Glomerular endothelial cell (primary cell): ENCODE measurements at regions not wholly inside any gene's neighbourhood (a gene's known extent, or its start where the extent isn't known, plus 50 kb on each side); places are given as distances from the start of the nearest gene placed in this dataset.
"Not testable (repeated sequence)": the region's sequence is repeated elsewhere in the genome, so short reads cannot be mapped to it uniquely, and the experiment has no call there.

Experiments
- DNase-seq: peaks from one replicate; pipeline ENCODE4 v3.0.0-alpha.2; 2011; ENCODE audit warnings: low read depth, low spot score; ENCODE audit errors: extremely low read depth

DNA sequence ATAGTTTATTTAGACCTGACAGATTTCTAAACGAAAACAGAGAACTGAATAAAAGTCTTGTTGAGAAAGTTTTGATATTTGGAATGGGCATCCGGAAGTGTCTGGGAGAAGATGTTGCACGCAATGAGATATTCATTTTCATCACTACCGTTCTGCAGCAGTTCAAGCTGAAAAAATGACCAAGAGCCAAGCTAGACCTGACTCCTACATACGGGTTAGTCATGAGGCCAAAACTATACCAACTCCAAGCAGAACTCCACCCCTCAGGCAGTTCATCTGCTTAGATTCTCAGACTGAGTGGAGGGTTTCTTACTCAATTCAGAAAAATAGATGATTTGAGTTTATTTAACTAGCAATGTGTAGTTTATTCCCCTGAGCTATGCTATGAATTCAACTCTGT lies 95.4 kb upstream of the ANXA1 start:
- DNase-seq = no peak

DNA sequence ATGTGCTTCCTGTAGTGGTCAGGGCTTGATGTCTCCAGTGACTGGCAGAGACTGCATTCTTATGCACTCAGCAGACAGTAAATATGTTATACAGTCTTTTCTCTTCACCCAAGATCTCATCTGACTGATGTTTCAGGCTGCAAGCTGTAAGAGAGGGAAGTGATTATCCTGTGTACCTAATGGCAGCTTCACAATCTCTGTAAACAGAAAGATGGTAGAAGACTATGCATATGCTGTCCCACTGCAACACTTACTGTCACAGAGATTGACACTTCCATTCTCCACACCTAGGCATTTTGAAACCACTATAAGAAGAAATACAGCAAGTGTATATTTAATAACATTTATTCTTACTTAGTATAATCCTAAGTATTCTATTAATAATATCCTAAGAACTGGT lies 97.6 kb upstream of the ANXA1 start:
- no peak for DNase-seq

DNA sequence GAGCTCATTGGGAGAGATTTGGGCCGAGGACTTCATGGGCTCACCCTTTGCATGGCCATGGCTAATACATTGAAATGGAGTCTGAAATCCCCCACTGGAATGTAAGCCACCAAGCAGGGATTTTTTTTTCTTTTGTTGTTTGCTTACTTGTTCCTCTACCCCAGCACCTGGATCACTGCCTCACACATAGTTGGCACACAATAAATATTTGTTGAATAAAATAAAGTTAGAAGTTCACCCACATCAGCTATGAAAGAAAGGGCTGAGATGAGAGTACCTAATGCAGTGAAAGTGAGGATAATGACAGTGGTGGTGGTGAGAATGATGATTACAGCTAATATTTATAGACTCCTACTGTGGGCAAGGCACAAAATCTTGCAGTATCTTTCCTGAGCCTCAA lies 98.1 kb upstream of the ANXA1 start:
- no peak for DNase-seq

DNA sequence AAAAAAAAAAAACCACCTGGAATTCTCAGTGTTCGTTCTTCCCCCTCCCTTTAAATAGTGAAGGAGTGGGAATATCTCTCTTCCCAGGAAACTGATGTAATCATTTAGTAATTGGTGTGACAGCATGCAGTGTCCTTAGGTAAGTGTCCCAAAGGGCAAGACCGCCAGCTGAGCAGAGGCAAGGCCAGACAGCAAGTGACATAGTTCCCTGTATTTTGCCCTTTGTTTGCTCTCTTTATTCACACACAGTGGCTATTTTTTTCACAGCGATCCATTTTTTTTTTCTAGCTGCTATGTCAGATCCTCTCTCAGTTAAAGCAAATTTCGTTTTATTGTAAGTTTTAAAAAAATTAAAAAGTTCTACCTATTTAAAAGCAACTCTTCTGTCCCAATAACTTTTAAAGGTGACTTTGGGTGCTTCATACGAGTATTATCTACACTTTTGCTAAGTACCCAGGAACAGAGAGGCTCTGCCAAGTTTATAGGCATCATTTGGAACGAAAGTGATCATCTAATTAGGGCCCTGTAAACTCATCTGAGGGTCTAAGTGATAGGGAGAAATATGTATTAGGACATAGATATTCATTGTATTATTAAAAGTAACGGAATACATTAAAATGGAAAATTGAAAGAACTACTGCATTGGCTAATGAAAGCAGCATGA lies 98.2 kb upstream of the ALDH1A1 start:
- DNase-seq = no peak

DNA sequence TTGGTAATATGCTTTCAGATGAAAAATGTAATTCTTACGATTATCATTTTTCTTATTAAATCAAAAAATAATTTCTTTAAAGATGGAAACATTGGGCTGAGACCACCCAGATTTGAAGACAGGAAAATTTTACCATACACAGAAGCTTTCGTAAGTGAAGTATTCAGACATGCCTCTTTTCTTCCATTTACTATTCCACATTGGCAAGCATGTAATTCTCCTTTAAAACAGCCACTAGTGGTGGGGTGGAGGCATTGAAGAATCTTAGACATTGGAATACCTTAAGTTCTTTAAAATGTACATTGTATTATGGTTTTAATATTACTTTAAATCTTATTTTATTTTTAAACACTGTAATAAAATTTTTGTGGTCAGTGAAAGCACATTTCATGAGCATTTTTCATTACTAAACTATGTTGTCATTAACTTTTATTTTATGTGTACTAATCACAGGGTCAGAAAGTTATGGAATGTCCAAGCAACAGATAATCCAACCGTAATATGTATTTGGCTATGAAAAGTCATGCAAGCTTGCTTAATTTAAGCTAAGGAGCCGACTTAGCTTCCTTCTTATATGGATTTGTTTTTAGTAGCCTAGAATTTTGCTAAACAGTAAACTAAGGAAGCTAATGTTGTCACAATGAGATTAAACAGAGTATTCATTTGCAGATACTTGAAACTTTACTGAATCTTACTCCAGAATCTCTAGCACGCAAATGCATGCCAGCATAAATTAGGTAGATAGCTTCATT lies 97.4 kb upstream of the ALDH1A1 start:
- DNase-seq = no peak

DNA sequence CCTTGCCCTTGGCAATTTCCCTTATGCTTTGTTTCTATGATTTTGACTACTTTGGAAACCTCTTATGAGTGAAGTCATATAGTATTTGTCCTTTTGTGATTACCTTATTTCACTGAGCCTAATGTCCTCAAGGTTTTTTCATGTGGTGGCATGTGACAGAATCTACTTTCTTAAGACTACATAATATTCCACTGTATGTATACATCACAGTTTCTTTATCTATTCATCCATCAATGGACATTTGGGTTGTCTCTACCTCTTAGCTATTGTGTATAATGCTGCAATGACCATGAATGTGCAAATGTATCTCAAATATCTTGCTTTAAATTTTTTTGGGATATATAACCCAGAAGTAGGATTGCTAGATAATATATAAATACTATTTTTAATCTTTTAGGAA lies 96.4 kb upstream of the ALDH1A1 start:
- no peak for DNase-seq

DNA sequence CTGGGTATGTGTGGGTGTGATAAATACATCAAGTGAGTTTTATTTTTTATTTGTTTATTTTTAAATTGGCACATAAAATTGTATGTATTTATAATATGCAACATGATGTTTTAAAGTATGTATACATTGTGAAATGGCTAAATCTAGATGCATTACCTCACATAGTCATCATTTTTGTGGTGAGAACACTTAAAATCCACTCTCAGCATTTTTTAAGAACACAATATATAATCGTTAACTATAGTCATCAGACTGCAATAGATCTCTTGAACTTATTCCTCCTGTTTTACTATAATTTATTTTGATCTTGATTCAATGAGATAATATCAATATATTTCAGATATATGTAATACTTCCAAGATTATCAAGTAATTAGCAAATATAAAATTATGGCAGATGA lies 93.9 kb upstream of the ALDH1A1 start:
- DNase-seq = no peak

DNA sequence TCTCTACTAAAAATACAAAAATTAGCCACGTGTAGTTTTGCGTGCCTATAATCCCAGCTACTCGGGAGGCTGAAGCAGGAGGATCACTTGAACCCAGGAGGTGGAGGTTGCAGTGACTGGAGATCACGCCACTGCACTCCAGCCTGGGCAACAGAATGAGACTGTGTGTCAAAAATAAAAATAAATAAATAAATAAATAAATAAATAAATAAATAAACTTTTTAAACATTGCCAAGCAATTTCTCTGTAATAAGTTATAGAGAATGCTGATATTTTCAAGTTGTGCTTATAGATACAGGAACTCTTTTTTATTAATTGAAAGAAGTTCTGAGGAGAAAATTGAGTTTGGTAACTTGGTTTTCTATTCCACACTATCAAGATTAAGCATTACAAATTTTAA lies 91.9 kb upstream of the ALDH1A1 start:
- DNase-seq = not testable (repeated sequence)

DNA sequence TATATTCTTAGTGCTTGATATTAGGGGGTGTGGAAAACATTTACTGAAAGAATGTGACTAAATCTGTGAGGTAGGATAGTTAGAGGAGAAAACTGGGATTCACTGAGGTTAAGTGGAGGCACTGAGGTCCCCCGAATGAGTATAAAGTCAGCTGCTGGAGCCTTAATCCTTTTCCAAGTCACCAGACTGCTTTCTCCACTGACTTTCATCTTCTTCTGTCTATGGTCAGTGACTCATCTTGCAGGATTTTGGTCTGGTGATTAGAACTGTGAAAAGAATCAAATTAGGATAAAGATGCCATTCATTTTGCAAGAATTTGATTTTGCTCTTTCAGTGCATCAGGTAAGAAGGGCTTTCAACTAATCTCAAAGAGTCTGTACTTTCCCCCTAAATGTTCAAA lies 89.3 kb upstream of the ALDH1A1 start:
- DNase-seq = no peak

DNA sequence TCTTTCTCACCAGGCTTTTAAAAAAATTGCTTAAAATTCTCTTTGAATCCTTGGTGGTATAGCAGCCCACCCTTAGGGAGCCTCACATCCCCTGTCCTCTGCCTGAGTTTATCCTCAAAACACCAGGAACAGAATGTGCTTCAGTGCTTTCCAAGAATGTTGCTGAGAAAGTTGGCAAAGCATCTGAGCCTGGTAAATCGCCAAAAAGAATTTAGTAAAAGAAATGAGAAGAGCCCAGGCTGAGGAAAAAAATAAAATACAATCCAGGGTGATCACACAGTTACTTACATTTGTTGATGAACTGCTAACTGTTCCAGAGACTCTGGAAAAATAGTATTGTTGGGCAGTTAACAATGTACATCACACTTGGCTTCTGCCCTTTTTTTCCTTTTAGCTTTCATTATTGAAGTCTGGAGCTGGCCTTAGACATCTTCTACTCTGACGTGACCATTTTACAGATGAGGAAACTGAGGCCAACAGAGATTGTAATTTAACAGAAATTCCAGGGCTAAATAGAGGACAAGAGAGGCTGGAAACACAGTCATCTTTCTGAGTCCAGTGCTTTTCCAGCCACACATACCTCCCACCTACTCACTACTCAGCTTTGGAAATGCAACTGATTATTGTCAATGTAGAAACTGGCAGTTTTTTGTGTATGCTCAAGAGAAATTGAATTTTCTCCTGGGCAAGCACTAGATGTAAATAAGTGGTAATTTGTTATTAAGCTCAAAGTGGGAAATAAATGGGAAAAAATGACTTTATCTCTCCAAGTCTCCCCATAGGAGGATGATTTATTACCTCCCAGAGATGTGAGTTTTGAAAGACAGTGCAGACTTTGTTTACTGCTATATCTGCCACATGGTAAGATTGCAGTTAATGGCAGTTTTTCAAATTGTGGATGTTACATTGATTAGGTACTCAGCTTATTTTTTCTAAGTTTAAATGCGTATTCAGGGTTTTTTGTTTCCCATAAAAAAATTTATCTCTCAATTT lies 86.7 kb upstream of the ALDH1A1 start:
- no peak for DNase-seq

DNA sequence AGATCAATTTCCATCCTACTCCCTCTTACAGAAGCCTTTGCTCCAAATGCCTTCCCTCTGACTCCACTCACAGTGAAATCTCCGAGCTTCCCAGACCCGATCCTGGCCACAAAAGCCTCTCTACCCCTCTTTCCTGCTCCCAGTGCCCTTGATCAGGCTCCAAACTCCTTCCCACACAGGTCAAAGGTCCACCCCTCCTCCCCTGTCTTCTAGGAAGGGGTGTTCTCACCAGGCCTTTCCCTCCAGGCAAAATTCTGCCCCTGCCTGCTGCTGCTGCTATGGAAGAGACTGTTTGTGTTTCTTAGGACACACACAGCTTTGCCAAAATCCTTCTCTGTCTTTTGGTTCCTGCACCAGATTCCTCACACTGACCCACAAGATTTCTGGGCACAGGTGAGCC lies 85.8 kb upstream of the ALDH1A1 start:
- no peak for DNase-seq

DNA sequence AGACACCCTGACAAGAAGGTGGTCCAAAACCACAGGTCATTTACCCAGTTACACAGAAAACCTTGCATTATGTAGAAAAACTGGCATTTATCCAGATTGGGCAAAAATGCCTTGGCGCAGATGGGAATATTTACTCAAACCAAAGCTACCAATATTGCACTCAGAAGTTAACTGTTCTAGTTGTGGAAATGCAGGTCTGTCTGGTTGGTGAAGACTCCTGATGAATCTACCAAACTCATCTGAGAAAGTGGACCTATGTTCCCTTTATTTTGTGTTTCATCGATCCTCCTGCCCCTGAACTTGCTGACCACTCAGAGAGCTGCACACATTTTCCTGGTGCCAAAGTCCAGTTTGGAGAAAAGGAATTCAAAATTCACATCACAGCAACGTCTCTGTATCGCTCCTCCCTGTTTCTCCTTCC lies 85.2 kb upstream of the ALDH1A1 start:
- no peak for DNase-seq

DNA sequence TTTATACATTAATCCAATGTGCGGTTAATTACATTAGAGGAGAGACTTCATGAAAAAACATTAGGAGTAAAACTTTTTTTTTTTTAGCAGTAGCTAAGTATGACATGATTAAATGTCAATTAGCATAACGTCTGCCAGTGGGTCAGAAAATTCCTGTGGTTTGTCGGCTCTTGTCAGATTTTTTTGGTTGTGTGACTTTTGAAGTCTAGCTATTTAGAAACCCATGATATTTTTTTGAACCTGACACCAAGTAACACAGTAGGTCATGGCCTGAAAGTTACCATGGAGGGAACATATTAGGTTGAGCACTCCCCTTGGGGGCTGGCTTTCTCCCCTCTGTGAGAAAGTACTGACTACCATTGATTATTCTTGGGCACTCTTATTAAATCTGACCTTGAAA lies 84.8 kb upstream of the ALDH1A1 start:
- DNase-seq = no peak

DNA sequence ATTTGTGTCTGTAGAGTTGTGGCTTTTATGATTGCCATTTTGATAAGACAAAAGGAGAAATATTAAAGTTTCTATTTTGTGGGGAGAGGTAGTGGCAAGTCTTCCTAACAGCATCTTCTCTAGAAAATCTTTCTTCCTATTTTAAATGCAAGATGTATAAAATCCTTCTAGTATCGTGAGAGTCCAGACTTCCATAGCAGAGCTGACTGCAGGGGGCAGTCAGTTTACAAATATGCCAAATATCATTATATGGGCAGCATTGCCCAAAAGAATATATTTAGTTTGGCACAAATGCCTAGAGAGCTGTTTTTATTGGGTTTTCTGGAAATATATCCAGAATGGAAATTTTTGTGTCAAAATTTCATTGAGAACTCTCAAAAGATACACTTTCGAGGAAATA lies 82.1 kb upstream of the ALDH1A1 start:
- no peak for DNase-seq

DNA sequence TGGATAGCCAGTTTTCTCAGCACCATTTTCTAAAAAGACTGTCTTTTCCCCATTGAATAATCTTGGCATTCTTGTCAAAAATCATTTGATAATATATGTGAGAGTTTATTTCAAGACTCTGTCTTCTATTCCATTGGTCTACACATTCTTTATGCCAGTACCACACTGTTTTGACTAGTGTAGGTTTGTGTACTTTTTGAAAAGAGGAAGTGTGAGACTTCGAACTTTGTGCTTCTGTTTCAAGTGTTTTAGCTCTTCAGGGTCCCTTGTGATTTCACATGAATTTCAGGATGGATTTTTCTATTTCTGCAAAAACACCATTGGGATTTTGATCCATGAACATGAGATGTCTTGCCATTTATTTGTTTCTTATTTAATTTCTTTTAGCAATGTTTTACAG lies 78.5 kb upstream of the ALDH1A1 start:
- DNase-seq = no peak

DNA sequence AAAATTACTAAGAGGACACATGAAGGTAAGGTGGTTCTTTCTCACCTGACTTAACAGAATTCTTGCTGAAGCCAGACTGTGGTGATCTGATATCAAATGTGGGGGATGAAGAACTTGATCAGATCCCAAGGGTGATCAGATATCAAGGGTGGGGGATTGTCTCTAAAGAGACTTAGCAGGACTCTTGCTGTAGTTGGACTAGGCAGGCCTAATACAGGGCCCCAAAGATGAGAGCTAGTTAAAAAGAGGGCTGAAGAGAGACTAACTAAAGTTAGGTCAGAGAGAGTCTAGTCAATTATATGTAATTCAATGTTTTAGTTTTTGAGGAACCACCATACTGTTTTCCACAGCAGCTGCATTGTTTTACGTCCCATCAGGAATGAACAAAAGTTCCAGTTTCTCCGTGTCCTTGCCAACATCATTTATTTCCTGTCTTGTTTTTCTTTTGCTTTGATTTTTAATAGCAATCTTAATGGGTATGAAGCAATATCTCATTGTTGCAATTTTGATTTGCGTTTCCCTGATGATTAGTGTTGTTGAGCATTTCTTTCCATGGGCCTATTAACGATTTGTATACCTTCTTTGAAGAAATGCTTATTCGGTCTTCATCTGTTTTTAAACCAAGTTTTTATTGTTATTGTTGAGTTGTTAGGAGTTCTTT lies 77.6 kb upstream of the ALDH1A1 start:
- no peak for DNase-seq

DNA sequence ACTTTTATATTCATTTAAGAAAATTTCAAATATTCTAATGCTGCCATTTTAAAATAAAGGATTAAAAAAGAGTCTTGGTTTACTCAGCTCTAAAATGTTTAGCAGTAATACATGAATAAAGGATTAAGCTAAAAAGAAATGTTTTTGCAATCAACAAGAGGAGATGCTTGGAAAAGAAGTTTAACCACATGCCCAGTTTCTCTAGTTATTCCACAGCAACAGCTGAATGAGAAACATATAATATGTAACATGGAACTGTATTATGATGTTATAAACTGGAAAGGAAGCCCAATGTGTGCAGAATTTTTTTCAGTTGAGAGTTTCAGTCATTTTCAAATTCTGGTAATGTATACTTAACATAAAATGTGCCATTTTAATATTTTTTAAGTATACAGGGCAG lies 76.5 kb upstream of the ALDH1A1 start:
- no peak for DNase-seq

DNA sequence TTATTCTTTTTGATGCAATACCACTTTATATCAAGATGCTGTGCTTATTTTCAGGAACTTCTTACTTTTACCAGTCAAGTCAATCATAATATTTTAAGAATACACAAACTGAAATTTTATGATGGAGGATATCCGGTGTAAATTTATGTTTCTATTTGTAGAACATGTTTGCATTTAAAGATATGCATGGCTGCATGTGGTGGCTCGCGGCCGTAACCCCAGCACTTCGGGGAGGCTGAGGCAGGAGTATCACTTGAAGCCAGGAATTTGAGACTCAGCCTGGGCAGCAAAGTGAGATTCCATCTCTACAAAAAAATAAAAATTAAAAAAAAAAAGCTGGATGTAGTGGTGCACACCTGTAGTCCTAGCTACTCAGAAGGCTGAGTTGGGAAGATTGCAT lies 73.5 kb upstream of the ALDH1A1 start:
- no peak for DNase-seq

DNA sequence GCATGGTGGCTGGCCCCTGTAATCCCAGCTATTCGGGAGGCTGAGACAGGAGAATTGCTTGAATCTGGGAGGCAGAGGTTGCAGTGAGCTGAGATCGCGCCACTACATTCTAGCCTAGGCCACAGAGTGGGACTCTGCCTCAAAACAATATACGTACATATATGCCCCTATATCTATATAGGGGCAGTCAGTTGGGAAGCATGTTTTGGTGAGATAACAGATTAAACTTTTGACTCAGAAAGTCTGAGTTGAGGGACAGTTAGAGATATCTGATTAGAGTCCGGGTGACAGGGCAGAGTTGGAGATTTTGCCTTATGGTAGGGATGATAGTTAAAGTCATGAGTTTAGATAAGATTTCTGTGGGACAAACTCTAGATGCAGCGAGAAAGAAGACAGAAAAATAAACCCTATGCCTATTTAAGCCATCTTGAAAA lies 71.8 kb upstream of the ALDH1A1 start:
- DNase-seq = no peak

DNA sequence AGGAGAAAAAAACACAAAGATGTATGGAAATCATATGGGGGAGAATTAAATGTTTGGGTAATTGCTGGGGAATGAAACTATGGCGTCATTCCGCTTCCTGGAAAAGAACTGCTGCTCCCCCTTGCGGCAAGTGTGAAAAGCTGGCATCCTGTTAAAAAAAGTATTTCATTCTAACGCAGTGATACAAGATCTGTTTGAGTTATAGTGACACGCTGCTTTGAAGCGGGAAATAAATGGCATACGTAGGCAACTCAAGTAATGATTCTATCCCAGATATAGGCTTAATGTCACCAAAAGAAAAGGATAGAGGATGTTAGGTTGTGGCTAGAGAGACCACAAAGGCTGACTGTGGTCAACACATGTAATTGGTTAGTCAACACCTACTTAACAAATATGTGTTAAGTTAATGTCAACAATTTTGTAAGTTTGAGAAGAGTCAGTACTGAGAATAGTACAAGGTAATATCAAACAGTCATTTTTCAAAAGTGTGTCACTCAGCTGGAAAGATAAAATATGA lies 70.2 kb upstream of the ALDH1A1 start:
- DNase-seq = peak; percentile 70

DNA sequence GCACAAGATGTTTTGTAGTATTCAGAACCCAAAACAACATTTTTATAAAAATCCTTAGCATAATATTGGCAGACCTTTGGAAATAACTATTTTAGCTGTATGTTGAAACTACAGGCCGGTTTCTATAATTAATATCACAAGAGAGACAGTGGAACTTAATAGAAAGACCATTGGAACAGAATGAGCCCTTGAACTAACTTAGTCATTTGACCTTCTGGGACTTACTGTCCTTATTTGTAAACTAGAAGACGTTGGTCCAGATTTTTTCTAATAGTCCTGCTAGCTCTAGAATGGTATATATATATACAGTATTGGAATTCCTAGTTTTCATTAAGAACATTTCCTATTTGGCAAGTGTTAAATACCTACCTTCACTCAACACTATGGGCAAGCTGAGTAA lies 69.5 kb upstream of the ALDH1A1 start:
- DNase-seq = no peak
